HL-60 (cell line): ENCODE measurements at regions not wholly inside any gene's neighbourhood (a gene's known extent, or its start where the extent isn't known, plus 50 kb on each side); places are given as distances from the start of the nearest gene placed in this dataset.

Source experiments
- DNase-seq, 2 experiments: peaks; one replicate each; pipeline ENCODE4 v3.0.0-alpha.2; 2010 to 2020; ENCODE audit warnings: low read depth in 1 of 2, low spot score in 1 of 2
- H3K27ac ChIP-seq: fragments of 250-450 bp; sonication (Bioruptor Pico); replicated peaks from 2 replicates; pipeline ENCODE4 v1.5.1; 2020; ENCODE audit warnings: mild to moderate bottlenecking, moderate library complexity
- H3K27me3 ChIP-seq: fragments of 250-450 bp; sonication (Bioruptor Pico); 2 replicates; pipeline ENCODE4 v1.5.1; 2021; ENCODE audit warnings: mild to moderate bottlenecking, moderate library complexity; ENCODE audit not compliant: insufficient read depth, poor library complexity, severe bottlenecking
- H3K4me3 ChIP-seq: replicated peaks from 2 replicates; pipeline ENCODE4 v1.5.1; 2011; ENCODE audit warnings: mild to moderate bottlenecking, control low read depth, low read length; ENCODE audit not compliant: insufficient read depth
- CTCF ChIP-seq: IDR thresholded peaks from one replicate; pipeline ENCODE4 v1.5.1; 2011; ENCODE audit warnings: low read length, control low read depth, inconsistent platforms; ENCODE audit not compliant: insufficient read depth
- GABPA ChIP-seq: IDR thresholded peaks from 2 replicates; pipeline ENCODE4 v1.6.1; 2012; ENCODE audit warnings: low read depth
- POLR2AphosphoS5 ChIP-seq: IDR thresholded peaks from 2 replicates; pipeline ENCODE4 v1.6.1; 2012; ENCODE audit warnings: low read depth
- REST ChIP-seq: IDR thresholded peaks from 2 replicates; pipeline ENCODE4 v1.6.1; 2012; ENCODE audit warnings: low read depth; ENCODE audit not compliant: insufficient replicate concordance
- SPI1 ChIP-seq: IDR thresholded peaks from 2 replicates; pipeline ENCODE4 v1.6.1; 2012; ENCODE audit warnings: low read depth, mild to moderate bottlenecking, borderline replicate concordance

GRCh38 chr5:74352256-74352655 is 288.3 kb downstream of the ENC1 start:
- no peak for DNase-seq
- Histone ChIP-seq H3K4me3 (no peak overlapping the region), H3K27ac (no peak overlapping the region), H3K27me3 (no peaks in the 10 kb centered on the region)
- TF ChIP-seq POLR2AphosphoS5 (no peak), CTCF (no peak), SPI1 (no peak), REST (no peak), GABPA (no peak)

- TF ChIP-seq SPI1 (no peak), CTCF (no peak), REST (no peak), POLR2AphosphoS5 (no peak), GABPA (no peak)
- DNase-seq = no peak
- Histone ChIP-seq H3K27me3 (no peaks in the 10 kb centered on the region), H3K4me3 (no peak overlapping the region), H3K27ac (no peak overlapping the region)
Measured at GRCh38 chr5:74342948-74343682, 297.4 kb downstream of the ENC1 start.

- no peak for DNase-seq
- Histone ChIP-seq H3K27me3 (no peaks in the 10 kb centered on the region), H3K4me3 (no peak overlapping the region), H3K27ac (no peak overlapping the region)
- no peak for TF ChIP-seq REST
- TF ChIP-seq POLR2AphosphoS5 = no peak
- no peak for TF ChIP-seq GABPA
- no peak for TF ChIP-seq CTCF
- no peak for TF ChIP-seq SPI1
Measured at GRCh38 chr5:74342182-74342581, 298.3 kb downstream of the ENC1 start.
